K562 (cell line): ENCODE measurements at regions not wholly inside any gene's neighbourhood (a gene's known extent, or its start where the extent isn't known, plus 50 kb on each side); places are given as distances from the start of the nearest gene placed in this dataset.

Experiments
- FOXM1 ChIP-seq, 2 experiments: fragments of 450-650 bp in 1 of 2; sonication (generic) in 1 of 2; formaldehyde crosslinking in 1 of 2; IDR thresholded peaks; 2 replicates each; pipeline versions ENCODE4 v1.6.1 to v1.9.0; 2017 to 2022; ENCODE audit warnings: low read depth in 2 of 2, mild to moderate bottlenecking in 2 of 2, missing genetic modification reagents in 1 of 2, moderate library complexity in 1 of 2
- GABPA ChIP-seq: fragments of 200-800 bp; sonication (Bioruptor generic); conservative IDR thresholded peaks from 2 replicates; pipeline ENCODE4 v1.6.1; 2016; ENCODE audit warnings: low read depth, missing genetic modification characterization, missing compliant biosample characterization
- TCF7 ChIP-seq: sonication (generic); IDR thresholded peaks from 2 replicates; pipeline ENCODE4 v1.6.1; 2016; ENCODE audit warnings: antibody characterized with exemption, borderline replicate concordance

- no peak for TF ChIP-seq TCF7
- no peak for TF ChIP-seq FOXM1 (IDR thresholded peaks at IDR 0.05; ENCODE audit: low read depth)
- no peak for TF ChIP-seq FOXM1 (CRISPR knock-in tag; IDR thresholded peaks at IDR 0.05; ENCODE audit: low read depth)
- no peak for TF ChIP-seq GABPA (tag)
Observed at GRCh38 chr16:86637744-86638143, 59.4 kb downstream of the FOXL1 start.
